ENCODE measurements at regions not wholly inside any gene's neighbourhood (a gene's known extent, or its start where the extent isn't known, plus 50 kb on each side); places are given as distances from the start of the nearest gene placed in this dataset.

- no peak for DNase-seq (ENCODE audit: low read depth)
Measured at GRCh38 chr18:41237317-41237716, 717.7 kb upstream of the PIK3C3 start.

- DNase-seq (ENCODE audit: low read depth): no peak
Measured at GRCh38 chr18:41231681-41232080, 723.4 kb upstream of the PIK3C3 start.

GRCh38 chr18:41227993-41228392 is 727.0 kb upstream of the PIK3C3 start:
- no peak for DNase-seq (ENCODE audit: low read depth)

- DNase-seq (ENCODE audit: low read depth): no peak
Measured at GRCh38 chr18:41226911-41227310, 728.1 kb upstream of the PIK3C3 start.

- no peak for DNase-seq (ENCODE audit: low read depth)
Measured at GRCh38 chr18:41226186-41226585, 728.8 kb upstream of the PIK3C3 start.

- DNase-seq (ENCODE audit: low read depth): no peak
Measured at GRCh38 chr18:41216341-41217003, 738.6 kb upstream of the PIK3C3 start.

- DNase-seq (ENCODE audit: low read depth): no peak
Measured at GRCh38 chr18:41207706-41208105, 747.3 kb upstream of the PIK3C3 start.

GRCh38 chr18:41206341-41206830 is 748.6 kb upstream of the PIK3C3 start:
- no peak for DNase-seq (ENCODE audit: low read depth)

GRCh38 chr18:41199212-41199611 is 755.8 kb upstream of the PIK3C3 start:
- DNase-seq (ENCODE audit: low read depth): no peak

- DNase-seq (ENCODE audit: low read depth): no peak
Measured at GRCh38 chr18:41197967-41198366, 757.1 kb upstream of the PIK3C3 start.

GRCh38 chr18:41170346-41170745 is 784.7 kb upstream of the PIK3C3 start:
- DNase-seq (ENCODE audit: low read depth): no peak

- DNase-seq (ENCODE audit: low read depth): no peak
Measured at GRCh38 chr18:41165625-41166024, 789.4 kb upstream of the PIK3C3 start.

GRCh38 chr18:41162781-41163180 is 792.3 kb upstream of the PIK3C3 start:
- no peak for DNase-seq (ENCODE audit: low read depth)

- DNase-seq (ENCODE audit: low read depth): no peak
Measured at GRCh38 chr18:41162191-41162590, 792.8 kb upstream of the PIK3C3 start.

- DNase-seq (ENCODE audit: low read depth): no peak
Measured at GRCh38 chr18:41155910-41156851, 798.9 kb upstream of the PIK3C3 start.

GRCh38 chr18:41155025-41155424 is 800.0 kb upstream of the PIK3C3 start:
- no peak for DNase-seq (ENCODE audit: low read depth)

GRCh38 chr18:41153871-41154270 is 801.2 kb upstream of the PIK3C3 start:
- DNase-seq (ENCODE audit: low read depth): no peak

- DNase-seq (ENCODE audit: low read depth): no peak
Measured at GRCh38 chr18:41150316-41150715, 804.7 kb upstream of the PIK3C3 start.

GRCh38 chr18:41146301-41146700 is 808.7 kb upstream of the PIK3C3 start:
- DNase-seq (ENCODE audit: low read depth): no peak

- DNase-seq (ENCODE audit: low read depth): no peak
Measured at GRCh38 chr18:41145516-41145915, 809.5 kb upstream of the PIK3C3 start.

GRCh38 chr18:41144441-41144840 is 810.6 kb upstream of the PIK3C3 start:
- peak; percentile 61 for DNase-seq (ENCODE audit: low read depth)

GRCh38 chr18:41140506-41140905 is 814.5 kb upstream of the PIK3C3 start:
- no peak for DNase-seq (ENCODE audit: low read depth)

GRCh38 chr18:41135146-41135545 is 819.9 kb upstream of the PIK3C3 start:
- no peak for DNase-seq (ENCODE audit: low read depth)

Data from EH (cell line).